Adrenal gland (tissue), 5 donors: ENCODE measurements at regions not wholly inside any gene's neighbourhood (a gene's known extent, or its start where the extent isn't known, plus 50 kb on each side); places are given as distances from the start of the nearest gene placed in this dataset.
"Not testable (repeated sequence)": the region's sequence is repeated elsewhere in the genome, so short reads cannot be mapped to it uniquely, and the experiment has no call there.

ENCODE experiments used
- CTCF ChIP-seq, 6 experiments: fragments of 450-650 bp in 4 of 6; fragments of 200-600 bp in 2 of 6; sonication (generic) in 1 of 6; IDR thresholded peaks; 1 replicate in 5 of 6; 2 replicates in 1 of 6; pipeline versions ENCODE4 v1.5.1 to v1.8.0; 2016 to 2021; ENCODE audit warnings: antibody characterized with exemption in 6 of 6, mild to moderate bottlenecking in 2 of 6, moderate library complexity in 1 of 6
- POLR2A ChIP-seq, 2 donors: fragments of 450-650 bp; IDR thresholded peaks; one replicate each; pipeline ENCODE4 v1.6.1; 2017; ENCODE audit warnings: antibody characterized with exemption in 2 of 2, mild to moderate bottlenecking in 2 of 2, moderate library complexity in 1 of 2
- donor health status: DM: no; HTN: no; CAD: no.

- TF ChIP-seq CTCF, POLR2A (IDR thresholded peaks at IDR 0.05): not testable (repeated sequence)
These were observed 134.2 kb upstream of the FAN1 start for GRCh38 chr15:30769390-30770124.
